ENCODE measurements at regions not wholly inside any gene's neighbourhood (a gene's known extent, or its start where the extent isn't known, plus 50 kb on each side); places are given as distances from the start of the nearest gene placed in this dataset.

DNA sequence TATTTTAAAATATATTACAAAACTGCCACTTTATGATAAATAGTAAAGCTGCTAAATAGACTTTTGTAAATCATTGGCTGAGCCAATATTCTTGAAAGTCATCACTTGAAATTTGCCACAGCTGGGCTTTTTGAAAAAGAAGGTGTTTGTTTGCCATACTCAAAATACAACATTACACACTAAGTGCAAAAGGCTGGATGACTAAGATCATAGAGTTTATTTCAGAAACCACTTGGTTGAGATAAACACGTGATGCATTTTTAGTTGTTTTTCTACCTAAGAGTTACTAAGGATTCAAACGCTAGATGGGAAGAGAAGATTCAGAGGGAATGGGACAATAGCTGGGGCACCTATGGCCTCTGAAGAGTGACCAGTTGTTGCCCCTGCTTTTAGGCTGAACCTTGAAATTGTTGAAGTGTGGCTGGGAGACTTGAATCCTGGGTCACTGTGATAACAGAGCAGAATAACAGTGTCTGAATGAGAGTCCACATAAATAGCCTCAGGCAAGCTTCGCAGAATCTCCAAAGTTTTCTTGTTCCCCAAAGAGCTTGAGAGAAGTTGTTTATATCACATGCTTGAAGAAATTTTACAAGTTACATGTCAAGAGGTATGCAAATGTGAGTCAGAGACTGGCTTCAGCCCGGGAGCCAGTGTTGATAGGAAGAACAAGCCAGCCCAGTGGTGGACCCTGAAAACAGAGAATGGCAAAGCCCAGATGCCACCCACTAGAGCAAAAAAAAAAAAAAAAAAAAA is 409.8 kb downstream of the GPD2 start:
- DNase-seq (ENCODE audit: low spot score): no peak

DNA sequence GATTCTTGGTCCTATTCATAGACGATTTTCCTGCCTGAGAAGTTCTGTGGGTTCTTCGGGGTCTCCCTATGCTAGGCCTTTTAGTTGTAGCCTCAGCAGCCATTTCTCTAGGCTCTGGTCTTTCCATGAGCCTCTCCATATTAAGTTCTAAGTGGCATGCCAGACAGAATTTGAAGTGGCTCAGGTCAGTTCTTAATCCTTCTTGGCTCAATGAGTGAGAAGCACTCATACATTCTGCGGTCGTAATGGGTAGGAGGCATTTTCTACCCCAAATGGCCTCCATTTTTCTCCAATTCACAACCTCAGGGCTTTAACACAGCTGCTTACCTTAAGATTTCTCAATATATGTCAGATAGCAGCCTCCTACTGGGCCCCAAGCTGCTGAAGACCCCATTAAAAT is 405.3 kb upstream of the GALNT5 start:
- DNase-seq (ENCODE audit: low spot score): no peak

DNA sequence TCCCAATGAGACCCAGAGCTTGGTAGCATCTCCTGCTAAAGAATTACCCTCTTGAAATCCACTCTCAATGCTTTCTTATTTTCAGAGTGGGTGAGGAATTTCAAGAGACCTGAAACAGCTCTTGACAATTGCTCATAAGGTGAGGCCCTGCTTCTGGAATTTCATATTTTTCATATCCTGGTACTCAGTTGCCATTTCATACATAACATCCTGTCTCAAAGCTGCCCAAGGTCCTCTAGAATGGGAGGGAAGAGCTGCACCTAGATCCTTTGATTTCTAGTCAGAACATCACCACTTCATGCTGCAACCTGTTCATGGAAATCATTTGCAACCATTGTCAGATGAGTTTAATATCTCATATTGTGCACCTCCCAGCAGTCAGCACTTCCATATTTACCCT is 404.8 kb upstream of the GALNT5 start:
- no peak for DNase-seq (ENCODE audit: low spot score)

DNA sequence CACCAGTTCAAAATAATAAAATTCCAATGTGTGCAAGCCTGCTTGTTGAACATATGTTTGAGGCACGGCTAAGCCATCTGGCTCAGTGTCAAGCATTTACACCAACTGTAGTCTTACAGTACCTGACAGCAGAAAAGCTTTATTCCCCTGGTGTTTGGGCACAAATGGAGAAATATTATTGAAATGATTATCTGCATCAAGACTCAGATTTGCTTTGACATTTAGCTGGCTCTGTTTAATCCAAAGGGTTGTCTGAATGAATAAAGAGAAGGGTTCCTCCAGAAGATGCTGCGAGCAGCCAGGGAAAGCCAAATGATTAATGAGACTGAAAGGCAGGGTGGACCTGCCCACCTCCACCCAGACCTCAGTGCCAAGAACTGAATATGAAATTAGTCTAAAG is 393.2 kb upstream of the GALNT5 start:
- no peak for DNase-seq (ENCODE audit: low spot score)

DNA sequence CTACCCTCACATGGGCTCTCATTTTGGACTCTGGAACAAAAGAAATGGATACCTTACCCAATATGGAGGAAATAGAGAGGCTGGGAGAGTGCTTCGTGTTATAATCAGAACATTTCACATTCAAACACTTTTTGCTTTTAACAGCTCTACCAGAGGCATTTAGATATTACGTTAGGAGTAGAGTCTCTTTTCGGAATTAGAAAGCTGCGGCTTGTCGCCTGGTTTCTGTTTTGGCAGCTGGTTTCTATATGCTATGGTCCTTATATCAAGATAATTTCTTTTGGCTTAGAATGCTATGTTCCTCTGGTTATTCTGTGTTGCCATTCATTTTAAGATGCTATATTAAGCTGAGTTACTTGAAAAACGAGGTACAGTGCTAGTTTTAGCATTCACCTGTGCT is 392.8 kb upstream of the GALNT5 start:
- DNase-seq (ENCODE audit: low spot score): no peak

DNA sequence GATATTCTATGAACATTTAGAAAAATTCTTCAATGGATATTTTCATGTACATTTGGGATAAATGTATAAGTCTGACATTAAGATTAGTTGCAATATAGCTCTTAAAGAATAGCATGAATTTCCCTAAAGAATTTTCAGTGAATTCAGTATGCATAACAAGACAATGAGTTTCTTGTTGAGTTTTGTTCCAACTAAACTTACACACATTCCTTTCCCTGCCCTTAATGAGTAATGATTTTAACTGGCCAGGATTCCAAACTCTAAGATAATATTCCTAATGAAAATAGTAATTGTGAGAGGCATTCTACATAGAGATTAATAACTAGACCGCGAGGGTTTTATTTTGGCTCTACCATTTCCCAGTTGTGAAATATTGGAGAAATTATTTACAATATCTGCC is 390.3 kb upstream of the GALNT5 start:
- DNase-seq (ENCODE audit: low spot score): peak; percentile 6

DNA sequence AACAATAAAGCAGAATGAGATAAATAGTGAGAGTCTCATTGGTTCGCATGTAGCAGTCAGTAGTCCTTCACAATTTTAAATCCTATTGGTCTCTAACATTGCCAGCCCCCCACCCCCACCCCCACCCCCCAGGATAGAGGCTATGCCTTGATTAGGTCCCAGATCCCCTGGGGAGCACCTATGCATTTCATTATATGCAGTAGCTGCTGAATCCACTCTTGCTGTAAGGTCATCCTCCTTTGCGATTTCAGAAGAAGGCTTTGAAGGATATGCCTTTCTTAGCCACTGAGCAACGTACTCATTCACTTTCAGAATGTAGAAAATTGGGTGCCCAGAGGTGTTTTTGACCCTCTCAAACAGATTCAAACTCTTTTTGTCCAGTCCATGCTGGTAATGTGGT is 382.8 kb upstream of the GALNT5 start:
- DNase-seq (ENCODE audit: low spot score): no peak

GRCh38 chr2:156883804-156884203 is 373.7 kb upstream of the GALNT5 start:
- DNase-seq (ENCODE audit: low spot score): no peak

DNA sequence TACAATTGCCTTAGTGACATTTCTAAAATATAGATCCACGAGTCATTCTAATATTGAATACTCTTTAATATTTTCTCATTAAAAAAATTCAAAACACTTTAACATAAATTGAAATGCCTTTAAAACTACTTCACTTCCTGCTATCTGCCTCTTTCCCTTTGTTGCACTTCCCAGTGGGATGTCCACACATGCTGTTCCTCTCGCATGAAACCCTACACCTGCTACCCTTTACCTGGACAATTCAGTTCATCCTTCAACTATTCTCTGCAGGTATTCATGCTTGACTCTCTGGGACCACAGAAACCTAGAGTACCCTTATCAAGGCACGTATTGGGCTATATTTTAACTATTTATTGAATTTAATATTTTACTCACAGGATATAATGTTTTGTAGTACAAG is 373.3 kb upstream of the GALNT5 start:
- DNase-seq (ENCODE audit: low spot score): no peak

GRCh38 chr2:156890529-156891148 is 366.9 kb upstream of the GALNT5 start:
- DNase-seq (ENCODE audit: low spot score): no peak

DNA sequence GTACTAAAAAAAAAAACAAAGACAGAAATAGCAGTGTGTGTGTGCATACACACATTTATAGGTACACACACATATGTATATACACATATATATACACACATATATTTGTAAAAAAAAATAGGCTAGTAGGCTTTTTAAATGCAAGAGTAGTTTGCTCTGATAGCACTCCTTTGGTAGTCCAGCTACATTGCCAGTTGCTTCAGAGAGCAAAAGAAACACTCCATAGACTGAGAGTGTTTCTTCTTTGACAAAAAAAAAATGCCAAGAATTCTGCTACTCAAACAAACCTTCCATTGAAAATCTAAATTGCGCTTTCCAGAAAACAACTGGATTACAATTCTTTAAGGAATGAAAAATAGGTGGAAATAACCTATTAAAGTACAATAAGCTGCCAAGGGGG is 365.9 kb upstream of the GALNT5 start:
- no peak for DNase-seq (ENCODE audit: low spot score)

DNA sequence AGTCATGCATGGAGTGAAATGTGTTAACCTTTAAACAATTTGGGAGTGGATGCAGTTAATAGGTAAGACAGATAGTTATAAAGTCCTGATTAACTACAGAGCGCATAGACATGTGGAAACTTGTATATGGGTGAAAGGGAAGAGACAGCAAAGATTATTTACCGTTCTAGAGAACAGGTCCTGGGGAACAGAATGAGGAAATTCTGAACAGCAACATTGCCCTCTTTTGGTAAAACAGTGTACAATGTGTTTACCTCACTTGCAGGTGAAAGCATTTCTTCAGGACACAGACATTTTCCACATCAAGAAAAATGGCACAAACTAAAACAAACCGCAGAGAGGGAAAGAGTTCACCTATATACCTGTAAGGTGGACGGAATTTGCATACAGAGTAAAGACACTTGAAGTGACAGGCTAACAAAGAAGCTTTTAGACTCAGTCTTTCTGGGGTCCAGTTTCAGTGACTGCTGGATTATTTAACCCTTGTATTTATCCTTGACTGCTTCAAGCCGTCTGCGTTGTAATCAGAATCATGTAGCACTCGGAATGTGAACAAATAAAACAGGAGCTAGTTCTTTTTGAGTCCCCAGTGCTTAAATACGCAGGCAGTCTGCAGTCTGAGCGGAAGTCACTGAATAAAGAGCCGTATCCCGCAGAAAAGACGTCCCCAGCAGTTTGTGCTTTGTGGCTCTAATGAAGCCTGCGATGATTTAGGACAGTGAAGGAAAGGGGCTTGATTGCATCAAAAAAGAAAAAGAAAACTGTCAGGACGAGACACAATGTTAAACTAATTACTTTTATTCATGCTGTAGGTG is 364.8 kb upstream of the GALNT5 start:
- DNase-seq (ENCODE audit: low spot score): peak; percentile 4

DNA sequence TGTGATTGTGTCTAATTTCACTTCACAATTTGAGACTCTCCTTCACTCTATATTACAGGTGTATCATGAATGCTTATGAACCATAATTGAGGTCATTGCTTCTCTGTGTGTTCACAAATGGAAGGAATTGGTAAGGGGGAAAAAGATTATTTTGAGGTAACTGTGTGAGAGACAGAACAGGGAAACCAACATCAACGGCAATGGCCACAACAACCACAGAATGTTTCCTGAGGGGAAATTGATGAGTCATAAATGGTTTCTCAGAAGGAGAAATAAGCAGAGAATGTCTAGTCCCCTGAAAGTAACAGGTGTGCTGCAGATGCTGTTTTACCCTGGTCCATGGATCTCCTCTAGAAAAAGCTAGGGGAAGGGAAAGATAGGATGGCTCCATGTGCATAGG is 361.2 kb upstream of the GALNT5 start:
- DNase-seq (ENCODE audit: low spot score): no peak

- DNase-seq (ENCODE audit: low spot score): no peak
These were observed 360.0 kb upstream of the GALNT5 start for GRCh38 chr2:156897548-156897947.

DNA sequence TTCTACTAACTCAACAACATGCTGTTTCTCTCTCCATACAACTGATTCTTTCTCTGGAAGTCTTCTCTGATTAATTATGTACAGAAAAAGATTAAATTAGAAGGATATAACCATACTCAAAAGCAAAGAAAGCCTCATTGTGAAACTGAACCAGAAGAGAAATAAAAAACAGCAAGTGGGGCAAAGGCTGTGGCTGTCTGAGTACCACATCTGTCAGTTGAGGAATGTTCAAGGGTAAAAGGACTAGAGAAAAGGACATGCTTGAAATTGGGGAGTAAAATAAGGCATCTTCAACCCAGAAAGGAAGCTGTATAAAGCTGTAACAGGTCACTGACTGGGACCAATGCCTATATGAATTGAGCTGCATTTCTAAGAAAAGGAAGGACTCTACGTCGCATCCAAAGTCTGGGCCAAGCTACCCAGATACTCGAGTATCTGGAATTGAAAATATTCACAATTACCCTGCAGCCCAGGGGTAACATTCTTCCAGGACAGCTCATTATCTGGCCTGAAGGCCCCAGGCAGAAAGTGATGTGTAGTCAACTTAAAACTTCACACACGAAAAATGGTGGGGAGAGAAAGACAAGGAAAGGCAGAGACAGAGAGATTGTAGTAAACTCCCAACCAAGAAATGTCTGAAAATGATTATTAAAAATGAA is 356.0 kb upstream of the GALNT5 start:
- DNase-seq (ENCODE audit: low spot score): peak; percentile 13

- DNase-seq (ENCODE audit: low spot score): no peak
These were observed 354.2 kb upstream of the GALNT5 start for GRCh38 chr2:156903335-156903734.

GRCh38 chr2:156907806-156908205 is 349.7 kb upstream of the GALNT5 start:
- no peak for DNase-seq (ENCODE audit: low spot score)

DNA sequence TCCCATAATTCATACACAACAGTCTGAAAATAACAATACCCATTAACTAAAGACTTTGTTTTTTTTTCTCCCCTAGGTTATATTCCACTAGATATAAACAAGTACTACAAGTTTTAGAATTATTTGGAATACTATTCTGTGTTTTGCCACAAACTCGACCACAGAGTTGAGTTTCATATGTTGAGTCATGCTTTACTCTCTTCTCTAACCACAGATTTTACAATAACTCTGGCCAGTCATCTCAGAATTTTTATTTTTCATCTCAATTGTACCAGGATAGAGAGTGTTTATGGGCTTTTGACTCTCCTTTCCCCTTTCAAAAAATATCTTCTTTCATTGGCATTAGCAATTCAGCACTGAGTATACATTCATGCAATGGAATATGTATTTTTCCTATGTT is 348.7 kb upstream of the GALNT5 start:
- peak; percentile 40 for DNase-seq (ENCODE audit: low spot score)

- DNase-seq (ENCODE audit: low spot score): no peak
These were observed 347.5 kb upstream of the GALNT5 start for GRCh38 chr2:156909983-156910382.

DNA sequence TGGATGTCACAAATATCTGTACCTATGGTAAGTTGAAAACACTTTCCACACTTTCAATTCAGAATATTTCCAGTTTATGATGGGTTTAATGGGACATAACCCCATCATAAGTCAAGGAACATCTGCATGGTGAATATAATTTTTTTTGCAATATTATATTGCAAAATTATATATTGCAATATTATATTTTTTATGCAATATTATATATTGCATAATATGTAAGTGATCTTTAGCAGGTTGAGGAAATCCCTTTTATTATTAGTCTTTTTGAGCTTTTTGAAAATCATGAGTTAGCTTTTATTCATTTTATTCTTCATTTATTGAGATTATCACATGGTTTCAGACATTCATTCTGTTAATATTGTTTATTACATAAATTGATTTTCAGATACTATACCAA is 342.2 kb upstream of the GALNT5 start:
- DNase-seq (ENCODE audit: low spot score): no peak

GRCh38 chr2:156918410-156918809 is 339.1 kb upstream of the GALNT5 start:
- no peak for DNase-seq (ENCODE audit: low spot score)

DNA sequence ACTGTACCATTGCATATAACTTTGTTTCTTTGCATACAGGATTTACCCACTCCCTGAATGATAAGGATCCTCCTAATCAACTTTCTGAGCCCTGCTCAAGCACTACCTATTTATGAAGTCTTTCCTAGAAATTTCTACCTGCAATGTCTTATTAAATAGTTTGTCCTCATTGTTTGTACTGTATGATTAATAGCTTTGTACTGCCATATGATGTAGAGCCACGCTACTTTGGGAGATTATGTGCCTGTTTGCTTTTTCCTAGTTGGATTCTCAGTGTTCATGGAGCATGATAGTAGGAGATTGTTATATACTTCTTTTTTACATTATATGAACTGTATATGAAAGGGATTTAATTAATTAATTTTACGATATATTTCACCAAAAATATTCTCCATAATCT is 327.1 kb upstream of the GALNT5 start:
- DNase-seq (ENCODE audit: low spot score): no peak
